SKM-1 treated with dmso at 0.1 percent for 144 hours (cell line): ENCODE measurements at regions not wholly inside any gene's neighbourhood (a gene's known extent, or its start where the extent isn't known, plus 50 kb on each side); places are given as distances from the start of the nearest gene placed in this dataset.

Experiments
- DNase-seq: peaks from one replicate; lab custom pipeline; 2025; ENCODE audit not compliant: unreplicated experiment; lab: John Stamatoyannopoulos, UW

DNA sequence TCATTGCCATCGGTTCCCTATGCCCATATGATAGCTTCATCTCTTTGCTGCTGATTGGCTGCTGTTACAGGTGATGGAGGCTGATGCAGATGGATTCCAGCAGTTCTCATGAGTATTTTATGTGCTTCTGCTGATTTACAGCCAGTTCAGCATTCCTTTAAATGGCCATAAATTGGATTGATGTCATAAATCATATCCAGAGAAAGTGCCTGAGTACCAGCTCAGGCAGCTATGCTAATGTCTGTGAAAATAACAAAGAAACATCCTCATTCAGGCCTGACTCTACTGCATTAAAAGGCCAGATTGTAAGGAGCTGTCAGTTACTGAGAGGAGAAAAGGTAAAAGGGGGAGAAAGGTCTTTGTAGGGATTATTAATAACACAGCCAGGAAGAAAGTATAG is 756.8 kb downstream of the IGSF11 start:
- no peak for DNase-seq

DNA sequence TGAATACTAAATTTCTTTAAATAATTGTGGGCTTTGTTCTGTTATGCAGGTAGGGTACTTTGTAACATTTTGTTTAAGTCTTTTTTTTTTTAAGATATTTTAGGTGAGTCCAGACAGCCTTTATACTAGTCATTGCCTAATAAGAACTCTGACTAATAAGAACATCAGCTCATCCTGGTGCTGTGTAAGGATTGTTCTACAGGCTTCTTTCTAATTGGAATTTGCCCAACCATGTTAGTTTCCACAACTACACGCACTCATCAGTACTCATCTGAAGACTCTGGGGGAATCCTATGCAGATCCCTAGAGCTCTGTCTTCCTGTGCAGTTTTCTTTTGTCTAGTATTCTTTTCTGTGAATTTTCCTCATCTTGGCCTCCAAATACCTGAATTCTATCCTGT is 741.8 kb downstream of the IGSF11 start:
- no peak for DNase-seq

DNA sequence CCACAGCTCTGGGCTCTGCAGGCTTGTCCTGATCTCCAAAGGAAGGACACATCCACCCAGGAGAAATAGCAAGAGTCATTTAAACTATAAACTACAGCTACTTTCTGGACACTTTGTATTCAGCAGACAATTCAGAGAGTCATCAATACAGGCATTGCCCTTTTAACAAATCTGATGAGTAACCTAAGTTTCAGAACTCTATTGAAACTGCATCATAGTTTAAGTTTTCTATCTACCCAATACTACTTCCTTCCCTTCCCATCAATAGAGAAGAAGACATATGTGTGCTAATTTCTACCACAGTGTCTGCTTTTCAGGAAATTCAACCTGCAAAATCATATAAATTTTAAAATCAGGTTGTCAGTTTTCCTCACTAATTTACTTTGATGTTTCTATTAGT is 736.5 kb downstream of the IGSF11 start:
- DNase-seq = no peak

DNA sequence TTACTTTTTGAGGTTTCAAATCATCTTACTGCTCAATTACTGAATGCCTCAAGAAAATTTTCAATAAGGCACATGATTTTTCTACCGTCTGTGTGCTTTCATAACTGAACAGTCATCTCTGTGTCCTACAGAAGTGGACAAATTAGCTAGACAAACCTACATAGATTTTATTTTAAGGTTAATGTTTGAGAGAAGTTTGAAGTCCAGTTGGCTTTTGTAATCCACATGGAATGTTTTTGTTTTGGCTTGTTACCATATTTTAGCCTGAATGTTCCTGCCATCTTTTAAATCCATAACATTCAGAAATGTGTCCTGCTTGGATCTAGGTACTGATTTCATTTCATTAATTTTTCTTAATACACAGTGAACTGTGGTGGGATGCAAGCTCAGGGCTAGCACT is 730.1 kb downstream of the IGSF11 start:
- no peak for DNase-seq

DNA sequence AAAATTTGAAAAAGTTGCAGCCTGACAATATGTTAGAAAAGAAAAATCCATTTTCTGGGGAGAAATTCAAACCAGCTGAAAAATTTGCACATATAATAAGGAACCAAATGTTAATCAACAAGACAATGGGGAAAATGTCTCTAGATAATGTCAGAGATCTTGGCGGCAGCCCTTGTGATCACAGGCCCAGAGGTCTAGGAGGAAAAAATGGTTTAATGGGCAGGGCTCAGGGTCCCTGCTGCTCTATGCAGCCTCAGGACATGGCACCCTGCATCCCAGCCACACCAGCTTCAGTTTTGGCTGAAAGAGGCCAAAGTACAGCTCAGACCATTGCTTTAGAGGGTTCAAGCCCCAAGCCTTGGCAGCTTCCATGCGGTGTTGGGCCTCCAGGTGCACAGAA is 701.9 kb downstream of the IGSF11 start:
- DNase-seq = no peak

DNA sequence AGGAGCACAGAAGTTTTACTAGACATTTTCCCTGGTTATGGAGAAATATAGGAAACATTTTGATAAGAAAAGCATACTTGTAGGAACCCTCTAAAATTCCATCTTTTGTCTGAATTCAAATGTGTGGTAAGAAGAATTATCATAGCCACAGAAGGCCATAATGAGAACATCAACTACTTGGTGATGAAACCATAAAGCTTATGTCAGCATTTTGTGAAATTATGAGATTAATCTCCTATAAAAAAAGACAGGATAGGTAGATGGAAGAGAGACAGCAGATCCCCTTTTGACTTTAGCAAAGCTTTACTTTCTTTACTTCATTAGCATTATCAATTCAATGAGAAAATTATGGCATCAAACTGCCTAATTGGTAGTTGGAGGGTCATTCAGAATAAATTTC is 697.0 kb downstream of the IGSF11 start:
- no peak for DNase-seq

DNA sequence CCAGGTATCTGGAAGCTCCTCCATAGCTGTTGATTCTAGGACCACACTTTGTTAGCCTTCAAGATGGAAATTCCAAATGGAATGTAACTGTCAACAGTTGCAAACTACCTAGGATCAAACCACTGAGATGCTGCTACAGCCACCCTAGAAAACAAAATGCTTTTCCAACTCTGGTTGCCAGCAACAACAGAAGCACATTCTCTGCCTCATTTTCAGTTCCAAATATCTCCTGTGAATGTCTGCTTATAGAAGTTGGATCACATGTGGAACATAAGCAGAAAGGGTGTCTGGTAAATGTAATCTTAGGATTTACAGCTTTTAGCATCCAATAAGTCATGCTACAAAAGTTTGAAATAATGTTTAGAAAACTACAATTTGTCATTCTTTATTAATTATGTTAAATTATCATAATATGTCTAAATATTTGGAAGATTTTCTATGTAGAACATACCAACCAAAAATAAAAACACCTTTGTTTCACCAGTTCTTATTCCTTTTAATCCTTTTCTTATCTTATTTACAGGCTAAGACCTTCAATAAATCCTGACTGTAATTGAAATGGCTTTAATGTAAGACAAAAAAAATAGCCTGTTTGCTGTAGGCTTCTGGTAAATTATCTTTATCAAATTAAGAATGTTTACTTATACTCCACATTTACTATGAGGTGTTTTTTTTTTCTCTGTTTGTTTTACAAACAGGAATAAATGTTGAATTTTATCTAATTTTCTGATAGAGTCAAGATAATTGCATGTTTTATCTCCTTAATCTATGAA is 687.1 kb downstream of the IGSF11 start:
- DNase-seq = no peak

DNA sequence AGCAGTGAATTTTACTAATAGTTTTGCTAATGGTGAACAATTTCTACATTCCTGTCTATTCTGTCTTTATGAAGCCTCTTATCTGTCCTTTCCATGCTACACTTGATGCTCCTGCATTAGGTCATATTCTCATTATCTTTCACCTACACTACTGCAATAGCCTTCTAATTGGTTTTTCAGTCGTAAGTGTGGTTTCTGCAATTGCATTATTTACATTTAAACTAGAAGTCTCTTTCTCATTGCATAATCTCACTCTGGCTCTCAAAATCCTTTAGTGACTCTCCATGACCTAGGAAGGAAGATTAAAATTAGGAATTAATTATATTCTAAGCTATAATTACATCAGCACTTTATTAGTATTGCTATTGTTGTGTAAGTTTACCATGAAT is 686.5 kb downstream of the IGSF11 start:
- no peak for DNase-seq

DNA sequence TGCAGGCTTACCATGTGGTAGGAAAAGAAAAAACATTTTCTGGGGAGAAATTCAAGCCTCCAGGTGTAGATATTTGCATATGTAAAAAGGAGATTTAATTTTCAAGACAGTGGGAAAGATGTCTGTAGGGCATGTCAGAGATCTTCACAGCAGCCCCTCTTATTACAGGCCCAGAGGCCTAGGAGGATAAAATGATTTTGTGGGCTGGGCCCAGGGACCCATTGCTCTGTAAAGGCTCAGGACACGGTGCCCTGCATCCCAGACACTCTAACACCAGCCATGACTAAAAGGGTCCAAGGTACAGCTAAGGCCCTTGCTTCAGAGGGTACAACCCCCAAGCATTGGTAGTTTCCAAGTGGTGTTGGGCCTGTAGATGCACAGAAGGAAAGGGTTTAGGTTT is 680.1 kb downstream of the IGSF11 start:
- no peak for DNase-seq

DNA sequence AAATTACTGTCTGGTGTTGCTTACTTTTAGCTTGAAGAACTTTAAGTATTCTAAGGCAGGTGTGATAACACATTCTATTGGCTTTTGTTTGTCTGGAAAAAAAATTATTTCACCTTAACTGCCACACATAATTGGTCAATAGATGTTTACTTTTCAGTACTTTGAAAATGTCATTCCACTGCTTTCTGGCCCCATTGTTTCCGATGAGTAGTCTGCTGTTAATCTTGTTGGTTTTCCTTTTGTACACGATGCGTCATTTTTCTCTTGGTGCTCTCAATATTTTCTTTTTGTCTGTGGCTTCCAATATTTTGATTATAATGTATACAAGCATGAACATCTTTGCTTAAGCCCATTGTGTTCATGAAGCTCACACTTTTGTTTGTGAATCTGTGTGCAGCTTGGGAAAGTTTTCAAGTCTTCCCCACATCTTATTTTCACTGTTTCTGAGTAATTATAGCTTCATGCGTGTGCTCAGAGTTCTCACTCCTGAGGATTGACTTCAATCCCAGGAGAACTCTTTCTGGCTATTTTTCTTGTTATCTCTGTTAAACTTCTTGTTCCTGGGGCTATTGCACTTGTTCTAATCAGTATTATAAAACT is 664.7 kb downstream of the IGSF11 start:
- no peak for DNase-seq

DNA sequence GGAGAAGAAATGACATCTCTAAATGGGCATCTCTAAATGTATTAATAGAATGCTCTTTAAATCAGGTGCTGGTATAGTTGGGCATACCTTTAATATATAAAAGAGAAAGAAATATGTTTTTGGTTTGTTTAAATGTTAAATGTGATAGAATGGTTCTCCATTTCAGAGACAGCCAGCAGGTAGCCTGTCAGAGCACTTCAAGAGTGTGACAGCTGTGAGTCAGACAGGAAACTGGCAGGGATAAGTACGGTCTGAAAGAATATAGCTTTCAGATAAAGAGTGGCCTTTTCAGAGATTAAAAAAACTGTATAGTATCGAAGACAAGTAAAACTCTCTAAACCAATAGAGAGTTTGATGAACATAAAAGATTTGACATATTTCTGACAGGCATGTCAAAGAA is 654.1 kb downstream of the IGSF11 start:
- DNase-seq = no peak

DNA sequence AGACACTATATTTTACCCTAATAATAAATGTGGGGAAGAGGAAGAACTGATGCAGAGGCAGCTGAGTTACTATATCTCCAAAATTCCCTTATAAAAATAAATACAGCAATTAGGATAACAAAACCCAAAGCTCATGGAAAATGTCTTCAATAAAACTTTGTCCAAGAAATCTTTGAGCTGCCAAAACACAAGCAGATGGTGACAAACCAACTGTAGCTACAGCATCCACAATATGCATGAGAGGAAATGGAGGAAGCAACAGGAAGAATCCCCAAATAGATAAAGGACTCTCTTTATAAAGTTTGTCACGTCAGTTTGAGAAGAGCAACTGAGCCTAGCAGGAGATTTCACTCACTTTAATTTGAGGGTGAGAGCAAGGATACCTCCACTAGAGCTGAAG is 638.2 kb downstream of the IGSF11 start:
- no peak for DNase-seq

DNA sequence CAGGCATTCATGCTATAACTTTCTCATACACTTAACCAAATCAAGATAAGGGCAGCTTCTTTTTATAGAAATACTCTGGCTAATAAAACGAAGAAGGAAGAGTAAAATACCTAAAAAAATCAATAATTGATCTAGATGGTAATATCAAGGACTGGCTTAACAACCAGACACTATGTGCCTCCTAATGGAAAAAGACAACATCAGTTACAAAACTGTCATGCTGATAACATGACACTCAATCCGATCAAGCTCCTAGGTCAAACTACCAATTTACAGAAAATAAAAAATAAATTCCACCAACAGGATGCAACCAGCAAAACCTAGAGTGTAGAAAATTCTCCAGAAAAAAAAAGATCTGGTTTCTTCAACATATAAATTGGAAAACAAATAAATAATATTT is 634.6 kb downstream of the IGSF11 start:
- DNase-seq = no peak

DNA sequence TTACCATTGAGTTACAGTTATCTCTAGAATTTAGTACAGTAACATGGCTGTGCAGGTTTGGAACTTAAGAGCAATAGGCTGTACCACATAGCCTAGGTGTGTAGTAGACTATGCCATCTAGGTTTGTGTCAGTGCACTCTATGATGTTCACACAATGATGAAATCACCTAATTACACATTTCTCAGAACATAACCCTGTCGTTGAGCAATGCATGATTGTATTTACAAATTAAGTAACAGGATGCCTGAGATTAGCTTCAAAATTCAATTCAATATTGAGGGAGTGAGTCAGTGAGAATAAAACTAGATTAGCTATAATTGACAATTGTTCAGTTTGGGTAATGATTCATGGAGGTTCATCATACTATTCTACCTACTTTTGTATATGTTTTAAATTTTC is 633.8 kb downstream of the IGSF11 start:
- DNase-seq = no peak

DNA sequence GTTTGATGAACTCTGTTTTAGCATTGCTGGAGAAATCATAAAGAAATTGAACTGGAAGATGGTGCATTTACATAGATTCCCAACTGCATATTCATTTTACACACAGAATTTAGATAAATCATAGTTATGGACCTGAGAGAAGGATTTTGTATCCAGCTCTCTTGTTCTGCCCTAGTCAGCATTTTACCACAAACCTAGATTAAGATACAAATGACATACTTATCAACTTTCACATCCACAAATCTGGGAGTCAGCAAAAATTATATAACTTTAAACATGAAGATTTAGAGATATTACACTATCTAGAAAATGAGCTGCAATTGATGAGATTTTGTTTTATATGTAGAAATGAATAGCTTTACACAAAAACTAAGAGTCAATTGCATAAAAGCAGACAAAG is 632.8 kb downstream of the IGSF11 start:
- DNase-seq = no peak

DNA sequence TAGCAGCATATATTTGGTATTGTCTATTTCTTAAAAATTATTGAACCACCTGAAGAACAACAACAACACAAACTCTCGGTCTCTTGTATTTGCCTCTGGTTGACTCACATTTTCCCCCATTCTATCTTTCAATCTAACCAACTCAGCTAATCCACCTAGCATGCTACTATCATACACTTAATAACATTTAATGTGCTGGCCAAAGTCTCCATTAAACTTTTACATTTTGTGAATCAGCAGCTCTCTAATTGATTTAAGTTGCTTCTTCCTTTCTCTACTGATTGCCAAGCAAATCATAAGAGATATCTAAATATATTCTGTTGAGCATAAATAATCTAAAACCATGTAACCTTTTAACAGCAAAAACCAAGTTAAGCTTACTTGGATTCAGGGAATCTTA is 631.7 kb downstream of the IGSF11 start:
- DNase-seq = no peak

DNA sequence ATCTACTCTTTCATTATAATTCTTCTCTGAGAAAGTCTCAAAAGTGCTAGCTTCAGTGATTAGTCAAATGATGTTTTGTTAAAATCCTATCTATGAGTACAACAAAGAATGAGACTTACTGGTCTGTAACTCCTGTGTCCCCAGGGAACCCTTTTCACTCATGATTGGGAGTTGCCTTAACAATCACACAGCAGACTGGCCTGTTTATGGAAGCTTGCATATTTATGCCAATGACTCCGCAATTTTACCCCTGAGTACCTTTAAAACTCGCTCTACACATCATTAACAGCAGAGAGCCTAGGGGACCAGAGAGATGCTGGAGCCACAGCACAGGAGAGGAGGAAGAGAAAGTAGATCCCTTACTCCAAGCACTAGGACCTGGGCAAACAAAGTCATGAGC is 628.1 kb downstream of the IGSF11 start:
- DNase-seq = no peak

DNA sequence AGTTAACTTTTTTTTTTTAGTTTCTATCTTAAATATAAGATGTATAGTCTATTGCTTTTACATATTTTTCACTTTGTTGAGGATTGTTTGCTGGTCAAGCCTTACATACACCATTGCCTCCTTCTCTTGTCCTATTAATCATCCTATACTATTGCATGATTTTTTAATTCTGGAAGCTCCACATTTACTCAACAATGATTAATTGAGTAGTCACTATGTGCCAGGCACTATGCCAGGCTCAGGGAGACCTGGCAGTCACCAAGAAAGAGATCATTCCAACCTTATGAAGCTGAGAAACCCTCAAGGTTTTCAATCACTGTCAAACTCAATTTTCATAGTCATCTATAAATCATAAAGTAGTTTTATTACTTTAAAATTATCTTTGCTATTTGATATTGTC is 626.2 kb downstream of the IGSF11 start:
- no peak for DNase-seq

DNA sequence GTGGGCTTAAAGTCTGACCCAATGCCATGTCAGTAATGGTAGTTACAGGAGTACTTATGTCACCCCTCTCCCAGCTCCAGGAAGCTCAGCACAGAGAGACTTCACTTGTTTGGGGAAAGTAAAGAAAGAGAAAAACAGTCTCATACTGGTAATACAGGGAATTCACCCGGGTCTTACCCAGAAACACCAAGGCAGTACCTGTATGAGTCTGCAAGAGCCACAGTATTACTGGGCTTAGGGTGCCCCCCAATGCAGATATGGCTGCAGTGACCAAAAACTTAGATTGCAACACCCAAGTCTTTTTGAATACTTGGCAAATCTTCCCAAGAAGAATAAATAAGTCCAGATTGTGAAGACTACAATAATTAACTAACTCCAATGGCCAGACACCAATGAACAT is 622.1 kb downstream of the IGSF11 start:
- no peak for DNase-seq

DNA sequence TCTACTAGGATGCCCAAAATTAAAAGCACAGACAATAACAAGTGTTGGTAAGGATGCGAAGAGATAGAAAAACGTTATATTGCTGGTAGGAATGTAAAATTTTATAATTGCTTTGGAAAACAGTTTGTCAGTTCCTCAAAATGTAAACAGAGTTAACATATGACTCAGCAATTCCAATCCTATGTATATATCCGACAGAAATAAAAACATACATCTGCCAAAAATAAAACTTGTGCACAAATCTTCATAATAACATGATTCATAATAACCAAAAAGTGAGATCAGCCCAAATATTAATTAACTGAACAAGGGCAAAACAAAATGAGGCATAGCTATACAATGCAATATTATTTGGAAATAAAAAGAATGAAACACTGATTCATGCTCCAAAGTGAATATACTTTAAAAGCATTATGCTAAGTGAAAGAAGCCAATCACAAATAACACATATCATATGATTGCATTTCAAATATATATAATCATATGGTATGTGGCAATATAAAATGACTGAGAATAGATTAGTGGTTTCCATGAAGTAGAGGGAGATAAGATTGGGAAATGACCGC is 609.3 kb downstream of the IGSF11 start:
- no peak for DNase-seq

DNA sequence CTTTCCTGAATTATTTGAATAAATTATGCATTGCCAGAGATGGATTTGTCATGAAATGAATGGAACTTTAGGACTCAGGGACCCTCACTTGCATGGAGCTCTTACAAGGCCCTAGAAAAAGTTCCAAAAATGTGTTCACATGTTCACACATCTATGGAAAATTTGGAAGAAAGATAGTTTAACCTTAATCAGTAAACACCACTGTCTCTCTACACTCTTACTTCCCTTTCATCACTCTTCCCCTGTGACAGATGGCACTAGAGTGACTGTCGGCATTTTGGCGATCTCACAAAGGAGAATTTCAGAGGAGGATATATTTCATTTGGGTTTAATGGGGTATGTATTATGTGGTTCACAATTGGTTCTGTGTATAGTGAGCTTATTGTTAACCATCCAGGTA is 600.8 kb downstream of the IGSF11 start:
- no peak for DNase-seq

DNA sequence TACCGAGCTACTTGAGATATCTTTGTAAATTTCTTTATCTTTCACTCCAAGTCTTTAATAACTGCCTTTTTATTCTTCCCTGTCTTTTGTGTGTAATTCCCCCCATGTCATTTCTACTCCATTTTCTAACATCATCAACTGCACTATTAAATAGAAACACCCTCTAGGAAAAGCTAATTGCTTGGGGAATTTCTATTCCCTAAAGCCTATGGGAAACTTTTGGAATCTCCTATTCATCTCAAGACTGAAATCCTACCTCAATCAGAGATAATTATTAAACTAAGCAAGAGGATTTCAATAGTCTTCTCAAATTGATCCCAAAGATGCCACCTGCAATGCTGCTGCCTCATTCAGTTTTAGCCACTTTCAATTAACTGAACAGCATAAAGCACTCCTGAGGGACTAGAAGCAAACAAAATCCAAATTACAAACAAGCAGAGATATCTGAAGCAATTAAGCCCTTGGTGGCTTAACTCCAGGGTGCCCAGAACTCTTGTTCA is 598.7 kb downstream of the IGSF11 start:
- DNase-seq = no peak
